ENCODE measurements at regions not wholly inside any gene's neighbourhood (a gene's known extent, or its start where the extent isn't known, plus 50 kb on each side); places are given as distances from the start of the nearest gene placed in this dataset.

GRCh38 chr4:17356926-17357325 is 155.0 kb downstream of the QDPR start:
- Histone ChIP-seq H3K9me3 (no peaks in the 10 kb centered on the region), H3K4me3 (replicated peaks in 1 of 3) (no peak overlapping the region), H3K27ac (no peak overlapping the region), H3K4me1 (no peaks in the 10 kb centered on the region), H3K36me3 (no peaks in the 10 kb centered on the region), H3K27me3 (no peaks in the 10 kb centered on the region)
- WGBS, 2 donors: 72 to 73% methylated on average over 3 of the region's 3 CpGs
- TF ChIP-seq POLR2A (IDR thresholded peaks at IDR 0.05): no peak
- TF ChIP-seq CTCF (IDR thresholded peaks at IDR 0.05): no peak
- DNase-seq: no peak
- intact Hi-C loops (cut with DNase I): no loop called here

GRCh38 chr4:17352357-17352756 is 159.5 kb downstream of the QDPR start:
- H3K36me3 ChIP-seq: no peaks in the 10 kb centered on the region
- no peaks in the 10 kb centered on the region for H3K4me1 ChIP-seq
- no peak overlapping the region for H3K27ac ChIP-seq
- TF ChIP-seq POLR2A (IDR thresholded peaks at IDR 0.05) (no peak), CTCF (IDR thresholded peaks at IDR 0.05) (no peak)
- no peak overlapping the region for H3K4me3 ChIP-seq (replicated peaks in 1 of 3)
- no peaks in the 10 kb centered on the region for H3K9me3 ChIP-seq
- intact Hi-C loops (cut with DNase I): no loop called here
- DNase-seq: no peak
- WGBS, 2 donors: 86 to 89% methylated on average over 5 of the region's 5 CpGs
- no peaks in the 10 kb centered on the region for H3K27me3 ChIP-seq

GRCh38 chr4:17347445-17347844 is 164.4 kb downstream of the QDPR start:
- intact Hi-C loops (cut with DNase I): loop anchor here (5.0 kb wide), 1 partner anchor 100 kb away; no protein-coding TSS in a partner anchor
- no peak overlapping the region for H3K27ac ChIP-seq
- DNase-seq: peak; percentile 35 to 56
- no peak overlapping the region for H3K4me3 ChIP-seq (replicated peaks in 1 of 3)
- no peaks in the 10 kb centered on the region for H3K36me3 ChIP-seq
- H3K9me3 ChIP-seq: no peaks in the 10 kb centered on the region
- H3K27me3 ChIP-seq: no peaks in the 10 kb centered on the region
- no peaks in the 10 kb centered on the region for H3K4me1 ChIP-seq
- peak; percentile 23 to 85 (median 62) for TF ChIP-seq CTCF (IDR thresholded peaks at IDR 0.05)
- TF ChIP-seq POLR2A (IDR thresholded peaks at IDR 0.05): no peak
- WGBS, 2 donors: 57 to 58% methylated on average over 2 of the region's 2 CpGs

- no peak for DNase-seq
- 88 to 93% methylated on average over 2 of the region's 2 CpGs for WGBS, 2 donors
- H3K4me1 ChIP-seq: no peaks in the 10 kb centered on the region
- no peak overlapping the region for H3K4me3 ChIP-seq (replicated peaks in 1 of 3)
- no peaks in the 10 kb centered on the region for H3K27me3 ChIP-seq
- no peaks in the 10 kb centered on the region for H3K36me3 ChIP-seq
- no peaks in the 10 kb centered on the region for H3K9me3 ChIP-seq
- H3K27ac ChIP-seq: no peak overlapping the region
- TF ChIP-seq POLR2A (IDR thresholded peaks at IDR 0.05) (no peak), CTCF (IDR thresholded peaks at IDR 0.05) (no peak)
- intact Hi-C loops (cut with DNase I): no loop called here
Measured at GRCh38 chr4:17339376-17339775, 172.5 kb downstream of the QDPR start.

GRCh38 chr4:17336986-17337385 is 174.9 kb downstream of the QDPR start:
- intact Hi-C loops (cut with DNase I): no loop called here
- Histone ChIP-seq H3K27ac (no peak overlapping the region), H3K4me3 (replicated peaks in 1 of 3) (no peak overlapping the region), H3K9me3 (no peaks in the 10 kb centered on the region), H3K36me3 (no peaks in the 10 kb centered on the region), H3K27me3 (no peaks in the 10 kb centered on the region), H3K4me1 (no peaks in the 10 kb centered on the region)
- TF ChIP-seq CTCF (IDR thresholded peaks at IDR 0.05): no peak
- no peak for TF ChIP-seq POLR2A (IDR thresholded peaks at IDR 0.05)
- WGBS, 2 donors: 85 to 86% methylated on average over 1 of the region's 1 CpG
- no peak for DNase-seq
